Suppressor macrophage treated with lipopolysaccharide for 1 hour (primary cell): ENCODE measurements at regions not wholly inside any gene's neighbourhood (a gene's known extent, or its start where the extent isn't known, plus 50 kb on each side); places are given as distances from the start of the nearest gene placed in this dataset.
"Not testable (repeated sequence)": the region's sequence is repeated elsewhere in the genome, so short reads cannot be mapped to it uniquely, and the experiment has no call there.

Experiments used
- DNase-seq, 3 donors: peaks; one replicate each; pipeline ENCODE4 v3.0.0-alpha.2; 2020 to 2022

DNA sequence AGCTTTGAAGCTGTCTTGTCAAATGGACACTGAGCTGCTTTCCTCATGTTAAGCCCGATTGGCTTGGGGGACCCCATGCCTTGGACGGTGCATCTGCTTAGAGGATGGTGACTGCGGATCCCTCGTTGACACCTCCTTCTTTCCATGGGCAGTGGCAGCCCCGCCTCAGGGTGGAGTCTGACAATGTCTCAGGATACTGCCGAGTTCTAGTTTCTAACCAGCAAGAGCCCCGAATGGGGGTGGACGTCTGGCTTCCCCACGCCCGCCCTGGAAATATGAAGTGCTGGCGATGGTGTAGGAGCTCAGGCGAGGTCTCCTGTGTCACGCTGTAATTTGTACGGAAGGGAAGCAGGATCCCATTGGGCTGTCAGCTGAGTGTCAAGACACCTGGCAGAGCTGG, 106.2 kb upstream of the CTBP2 start:
- no peak for DNase-seq

DNA sequence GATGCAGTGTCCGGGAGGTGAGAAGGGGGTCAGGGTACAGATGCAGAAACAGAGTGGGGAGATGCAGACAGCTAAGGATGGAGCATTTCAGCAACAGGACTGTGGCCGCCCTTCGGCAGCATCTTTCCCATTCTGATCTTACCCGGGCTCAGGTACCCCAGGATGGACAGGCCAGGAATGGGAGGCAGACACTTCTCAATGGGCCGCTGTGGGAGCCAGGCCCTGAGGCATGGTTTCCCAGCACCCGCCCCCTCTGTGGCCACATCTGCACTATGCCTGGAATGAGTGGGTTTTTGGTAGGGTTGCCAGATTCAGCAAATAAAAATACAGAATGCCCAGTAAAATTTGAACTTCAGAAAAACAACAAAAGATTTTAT, 105.2 kb upstream of the CTBP2 start:
- DNase-seq, result no peak

DNA sequence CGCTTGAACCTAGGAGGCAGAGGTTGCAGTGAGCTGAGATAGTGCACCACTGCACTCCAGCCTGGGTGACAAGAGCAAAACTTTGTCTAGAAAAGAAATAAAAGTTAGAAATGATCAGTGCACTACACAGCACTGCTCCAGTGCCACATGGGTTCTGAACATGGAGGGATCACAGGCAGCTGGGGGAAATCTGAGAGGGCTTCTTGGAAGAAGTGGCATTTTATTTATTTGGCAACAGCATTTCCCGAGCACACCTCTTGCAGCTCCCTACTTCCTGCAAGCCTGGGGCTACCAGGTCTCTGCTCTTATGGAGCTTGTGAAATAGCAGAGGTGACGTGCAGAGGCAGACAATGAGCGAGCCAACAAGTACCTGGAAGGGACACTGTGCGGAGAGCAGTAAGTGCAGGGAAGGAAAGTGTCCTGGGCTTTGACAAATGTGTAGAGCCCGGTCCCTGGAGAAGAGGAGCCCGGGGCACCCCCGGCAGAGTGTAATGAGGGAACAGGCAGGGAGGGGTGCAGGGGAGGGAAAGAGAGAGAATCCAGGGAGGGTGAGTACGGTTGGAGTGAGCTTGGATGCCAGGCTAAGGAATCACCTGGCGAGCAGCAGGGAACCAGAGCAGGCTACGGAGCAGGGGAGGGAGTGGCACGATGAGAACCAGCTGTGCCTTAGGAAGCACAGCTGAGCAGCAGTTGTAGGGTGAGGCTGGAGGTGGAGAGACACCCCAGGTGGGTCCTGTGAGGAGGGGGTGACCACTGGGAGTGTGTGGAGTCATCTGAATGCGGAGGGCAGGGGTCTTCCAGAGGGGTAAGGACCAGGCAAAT, 104.6 kb upstream of the CTBP2 start:
- no peak for DNase-seq

DNA sequence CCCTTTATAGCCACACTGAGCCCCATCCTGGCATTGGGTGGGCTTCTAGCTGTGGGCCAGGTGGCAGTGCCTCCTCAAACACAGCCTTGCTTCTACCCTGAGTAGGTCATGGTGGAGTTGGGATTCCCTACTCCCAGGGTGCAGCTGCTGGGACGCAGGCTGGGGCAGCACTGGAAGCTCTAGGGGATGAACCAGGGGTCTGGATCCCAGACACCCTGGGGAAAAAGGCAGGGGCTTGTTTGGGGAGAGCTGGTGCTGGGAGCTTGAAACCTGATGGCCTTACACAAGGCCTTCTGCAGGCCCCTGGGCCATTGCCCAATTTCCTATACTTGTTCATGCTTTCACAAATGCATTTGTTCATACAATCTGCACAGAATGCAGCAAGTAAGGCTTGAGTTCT, 103.7 kb upstream of the CTBP2 start:
- no peak for DNase-seq

DNA sequence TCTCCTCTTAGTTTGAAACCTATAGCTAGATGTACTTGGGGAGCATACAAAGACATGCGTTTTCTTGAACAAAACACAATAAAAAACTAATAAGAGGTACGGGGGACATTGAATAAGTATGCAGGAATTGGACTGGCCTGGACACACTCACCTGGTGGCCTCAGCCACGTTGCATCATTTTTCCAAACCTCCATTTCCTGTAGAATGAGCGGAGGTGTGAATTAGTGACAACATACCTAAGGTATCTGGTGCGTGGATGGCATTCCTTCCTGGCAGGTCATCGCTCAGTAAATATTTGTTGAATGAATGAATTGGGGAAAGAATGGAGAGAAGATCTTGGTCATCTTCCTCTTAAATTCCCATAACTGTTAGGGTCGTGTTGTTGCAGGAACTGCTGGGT, 103.2 kb upstream of the CTBP2 start:
- DNase-seq, result no peak

DNA sequence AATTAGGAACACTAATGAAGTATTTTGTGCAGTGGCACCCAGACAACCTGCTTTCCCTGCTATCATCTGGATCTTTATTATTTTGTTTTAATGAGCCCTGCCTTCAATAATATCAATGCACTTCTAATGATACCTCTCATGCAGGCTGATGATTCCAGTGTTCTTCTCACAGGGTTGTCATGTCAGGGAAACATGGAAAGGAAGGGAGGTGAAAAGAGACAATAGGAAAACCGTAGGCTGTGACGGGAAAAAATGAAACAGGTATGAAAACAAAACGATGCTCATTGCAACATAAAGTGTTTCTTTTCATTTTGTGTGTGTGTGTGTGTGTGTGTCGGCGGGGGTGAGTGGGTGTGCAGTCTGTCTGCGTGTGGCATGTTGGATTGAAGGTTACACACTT, 102.6 kb upstream of the CTBP2 start:
- no peak for DNase-seq

DNA sequence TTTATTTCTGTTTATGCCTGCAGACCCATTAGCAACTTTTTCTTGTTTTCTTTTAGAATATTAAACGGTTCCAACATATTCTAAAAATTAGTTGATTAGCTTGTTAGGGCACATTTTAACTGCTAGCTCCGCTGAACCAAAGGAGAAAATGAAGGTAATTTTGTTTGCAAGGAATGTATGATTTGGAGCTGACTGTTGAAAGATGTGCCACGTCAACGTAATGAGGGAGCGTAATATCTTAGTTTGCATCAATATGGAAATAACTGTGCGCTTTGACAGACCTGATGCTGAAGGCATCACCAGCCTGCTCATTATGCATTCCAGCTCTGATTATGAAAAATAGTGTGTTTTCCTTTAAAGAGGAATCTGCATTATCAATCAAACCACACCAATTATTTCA, 102.0 kb upstream of the CTBP2 start:
- DNase-seq, result no peak

DNA sequence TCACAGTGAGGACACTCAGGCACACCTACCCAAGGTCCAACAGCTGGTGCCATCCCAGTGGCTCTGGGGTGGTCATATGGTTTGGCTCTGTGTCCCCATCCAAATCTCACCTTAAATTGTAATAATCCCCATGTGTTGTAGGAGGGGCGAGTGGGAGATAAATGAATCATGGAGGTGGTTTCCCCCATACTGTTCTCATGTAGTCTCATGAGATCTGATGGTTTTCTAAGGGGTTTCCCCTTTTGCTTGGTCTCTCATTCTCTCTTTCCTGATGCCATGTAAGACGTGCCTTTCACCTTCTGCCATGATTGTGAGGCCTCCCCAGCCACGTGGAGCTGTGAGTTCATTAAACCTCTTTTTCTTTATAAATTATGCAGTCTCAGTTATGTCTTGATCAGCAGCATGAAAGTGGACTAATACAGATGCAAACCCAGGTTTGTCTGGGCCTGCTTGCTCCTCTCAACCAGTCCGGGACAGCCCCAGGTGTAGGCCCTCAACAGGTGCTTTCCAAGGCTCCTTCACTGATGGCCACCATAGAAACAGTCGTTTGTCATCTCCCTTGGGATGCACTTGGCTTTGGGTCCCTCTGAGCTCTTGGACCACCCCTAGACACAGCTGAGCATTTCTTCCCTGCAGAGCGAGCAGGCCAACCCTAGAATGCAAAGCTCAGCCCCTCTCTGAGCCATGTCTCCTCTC, 101.3 kb upstream of the CTBP2 start:
- peak in 1 of 3 donors; percentile 1 for DNase-seq

DNA sequence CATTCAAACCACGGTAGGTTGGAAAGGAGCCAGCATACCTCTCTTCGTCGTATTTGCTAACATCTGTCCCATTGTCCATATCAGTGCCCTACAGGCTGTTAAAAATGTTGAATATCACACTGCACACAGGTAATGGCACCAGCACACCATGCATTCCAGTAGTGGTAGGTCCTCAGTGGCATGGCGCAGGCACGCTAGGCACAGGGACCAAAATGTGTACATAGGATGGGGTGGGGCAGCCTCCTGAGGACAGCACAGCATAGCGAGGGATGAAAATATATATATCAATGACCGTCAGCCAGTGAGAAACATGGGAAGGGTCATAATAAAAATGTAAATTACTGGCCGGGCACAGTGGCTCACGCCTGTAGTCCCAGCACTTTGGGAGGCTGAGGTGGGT, 99.9 kb upstream of the CTBP2 start:
- DNase-seq, result no peak

DNA sequence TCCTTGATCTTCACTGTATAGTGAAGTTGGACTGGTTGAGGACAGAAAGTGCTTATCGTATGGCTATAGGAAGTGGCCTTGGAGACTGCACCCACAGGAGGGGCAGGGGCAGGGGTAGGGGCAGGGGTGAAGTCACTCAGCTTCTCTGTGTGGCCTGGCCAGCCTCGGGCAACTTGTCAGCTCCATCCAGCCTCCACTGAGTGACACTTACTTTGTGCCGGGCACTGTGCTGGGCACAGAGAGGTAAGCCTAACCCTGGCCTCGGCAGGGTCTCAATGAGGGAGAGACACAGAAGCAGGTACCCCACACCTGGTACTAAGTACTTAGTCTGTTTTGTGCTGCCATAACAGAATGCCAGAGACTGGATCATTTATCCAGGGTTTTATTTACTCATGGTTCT, 99.3 kb upstream of the CTBP2 start:
- no peak for DNase-seq

DNA sequence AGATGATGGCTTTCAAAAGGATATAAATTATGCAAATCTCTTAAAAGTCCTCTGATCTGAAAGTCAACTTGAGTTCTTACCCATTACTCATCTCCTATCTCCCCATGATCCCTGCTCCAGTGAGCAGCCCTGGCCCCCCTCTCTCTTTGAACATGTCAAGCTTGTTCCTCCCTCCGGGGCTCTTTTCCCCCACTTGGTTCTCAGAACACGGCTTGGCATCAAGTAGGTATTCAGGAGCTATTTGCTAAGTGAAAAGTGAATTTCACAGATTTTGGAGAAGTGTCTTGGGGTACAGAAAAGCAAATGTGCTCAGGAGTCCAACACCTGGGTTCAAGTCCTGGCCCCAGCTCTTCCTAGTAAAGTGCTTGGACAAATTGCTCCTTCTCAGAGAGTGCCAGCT, 98.3 kb upstream of the CTBP2 start:
- DNase-seq, result no peak

DNA sequence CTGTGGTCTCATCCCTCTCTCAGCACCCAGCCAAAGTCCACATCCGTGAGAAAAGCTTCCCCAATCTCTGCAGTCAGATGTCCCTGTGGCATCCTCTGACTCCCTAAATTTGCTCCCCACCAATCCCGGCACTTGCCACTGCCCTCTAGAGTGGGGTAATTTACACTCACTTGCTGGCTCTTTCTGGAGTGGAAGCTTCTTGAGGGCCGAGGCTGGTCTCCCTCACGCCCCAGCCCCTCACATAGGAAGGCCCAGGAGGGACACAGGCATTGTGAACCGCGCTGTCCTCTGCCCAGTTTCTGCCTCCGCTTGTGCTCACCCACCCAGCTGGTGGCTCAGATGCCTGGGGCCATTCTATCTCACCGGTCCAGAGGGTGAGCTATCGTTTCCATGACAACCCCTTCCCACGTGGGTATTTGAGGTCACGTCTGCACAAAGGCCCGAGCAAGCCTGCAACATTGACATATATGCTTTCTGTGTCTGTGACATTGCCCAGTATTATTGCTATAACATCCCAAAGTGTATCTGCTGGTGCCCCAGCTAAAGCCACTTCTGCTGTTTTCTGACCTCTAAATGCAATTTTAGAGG, 97.3 kb upstream of the CTBP2 start:
- DNase-seq, result no peak

DNA sequence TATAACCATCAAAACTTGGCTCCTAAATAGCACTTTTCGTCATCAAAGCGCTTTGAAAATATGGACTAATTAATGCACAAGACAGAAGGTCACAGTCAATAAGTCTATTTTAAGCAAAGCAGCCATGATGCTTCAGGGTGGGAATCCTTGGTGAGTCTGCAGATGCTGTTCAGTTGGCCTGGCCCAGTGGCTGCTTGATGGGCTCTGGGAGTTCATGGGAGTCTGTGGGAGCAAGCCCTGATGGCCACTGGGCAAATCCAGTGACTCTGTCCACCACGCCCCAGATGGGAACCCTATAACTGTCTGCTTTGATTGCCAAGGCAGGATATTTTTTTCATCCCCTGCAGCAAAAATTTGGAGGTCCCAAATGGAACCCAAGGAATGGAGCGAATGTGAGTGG, 95.7 kb upstream of the CTBP2 start:
- DNase-seq, result no peak

DNA sequence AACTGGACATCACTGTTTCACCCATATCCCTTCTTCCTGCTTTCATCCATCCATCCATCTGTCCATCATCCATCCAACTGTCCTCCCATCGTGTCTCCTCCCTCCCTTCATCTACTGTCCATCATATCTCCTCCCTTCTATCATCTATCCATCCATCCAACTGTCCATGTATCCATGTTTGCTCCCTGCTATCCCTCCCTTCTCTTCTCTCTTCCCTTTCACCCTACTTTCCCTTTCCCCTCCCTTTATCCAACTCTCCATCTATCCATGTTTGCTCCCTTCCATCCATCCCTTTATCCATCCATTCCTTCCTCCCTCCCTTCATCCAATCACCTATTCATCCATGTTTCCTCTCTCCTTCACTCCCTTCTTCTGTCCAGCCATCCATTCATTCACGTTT, 92.6 kb upstream of the CTBP2 start:
- DNase-seq, result no peak

DNA sequence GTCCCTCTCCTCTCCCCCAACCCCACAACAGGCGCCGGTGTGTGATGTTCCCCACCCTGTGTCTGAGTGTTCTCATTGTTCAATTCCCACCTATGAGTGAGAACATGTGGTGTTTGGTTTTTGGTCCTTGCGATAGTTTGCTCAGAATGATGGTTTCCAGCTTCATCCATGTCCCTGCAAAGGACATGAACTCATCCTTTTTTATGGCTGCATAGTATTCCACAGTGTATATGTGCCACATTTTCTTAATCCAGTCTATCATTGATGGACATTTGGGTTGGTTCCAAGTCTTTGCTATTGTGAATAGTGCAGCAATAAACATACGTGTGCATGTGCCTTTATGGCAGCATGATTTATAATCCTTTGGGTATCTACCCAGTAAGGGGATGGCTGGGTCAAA, 90.5 kb upstream of the CTBP2 start:
- not testable (repeated sequence) for DNase-seq

DNA sequence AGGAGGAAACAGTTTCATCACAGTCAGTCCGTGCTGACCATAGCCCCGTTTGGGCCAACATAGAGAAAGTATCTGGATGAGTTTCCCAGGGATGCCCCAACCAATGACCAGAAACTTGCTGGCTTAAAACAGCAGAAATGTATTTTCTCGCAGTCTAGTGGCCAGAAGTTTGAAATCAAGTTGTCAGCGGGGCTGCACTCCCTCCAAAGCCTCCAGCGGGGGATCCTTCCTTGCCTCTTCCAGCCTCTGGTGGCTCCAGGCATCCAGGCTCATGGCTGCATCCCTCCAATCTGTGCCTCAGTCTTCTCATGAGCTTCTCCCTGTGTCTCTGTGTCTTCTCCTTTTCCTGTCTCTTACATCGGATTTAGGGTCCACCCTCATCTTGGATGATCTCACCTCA, 89.6 kb upstream of the CTBP2 start:
- no peak for DNase-seq

DNA sequence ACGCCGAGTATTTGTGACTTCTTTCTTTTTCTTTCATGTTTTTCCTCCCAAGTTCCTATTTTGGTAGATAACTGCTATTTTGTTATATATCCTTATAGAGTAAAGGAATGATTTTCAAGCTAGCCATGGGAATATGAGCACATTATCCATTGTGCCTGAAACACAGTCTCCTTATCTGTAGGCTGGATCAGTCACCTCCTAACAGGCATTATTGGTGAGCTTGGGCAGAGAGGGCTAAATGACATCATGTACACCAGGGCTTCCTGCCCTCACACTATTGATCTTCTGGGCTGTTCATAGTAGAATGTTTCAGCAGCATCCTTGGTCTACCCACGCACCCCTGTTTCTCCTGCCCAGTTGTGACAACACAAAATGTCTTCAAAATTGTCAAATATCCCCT, 88.1 kb upstream of the CTBP2 start:
- DNase-seq, result no peak

DNA sequence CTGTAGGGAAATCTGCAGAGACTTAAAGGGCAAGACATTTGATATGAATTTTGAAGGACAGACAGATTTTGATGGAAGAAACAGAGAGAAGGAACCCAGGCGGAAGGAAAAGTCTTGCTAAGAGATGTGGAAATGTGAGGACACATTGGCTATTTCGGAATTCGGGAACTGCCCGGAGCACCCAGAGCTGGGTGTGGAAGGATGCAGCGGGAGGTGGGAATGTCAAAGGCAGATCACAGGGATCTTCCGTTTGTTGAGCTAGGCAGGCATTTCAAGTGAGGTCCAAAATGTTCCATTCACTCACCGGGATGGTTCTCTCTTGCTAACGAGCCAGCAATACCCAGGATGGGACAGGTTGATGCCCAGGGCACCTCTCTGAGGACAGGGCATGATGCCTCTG, 87.2 kb upstream of the CTBP2 start:
- no peak for DNase-seq

DNA sequence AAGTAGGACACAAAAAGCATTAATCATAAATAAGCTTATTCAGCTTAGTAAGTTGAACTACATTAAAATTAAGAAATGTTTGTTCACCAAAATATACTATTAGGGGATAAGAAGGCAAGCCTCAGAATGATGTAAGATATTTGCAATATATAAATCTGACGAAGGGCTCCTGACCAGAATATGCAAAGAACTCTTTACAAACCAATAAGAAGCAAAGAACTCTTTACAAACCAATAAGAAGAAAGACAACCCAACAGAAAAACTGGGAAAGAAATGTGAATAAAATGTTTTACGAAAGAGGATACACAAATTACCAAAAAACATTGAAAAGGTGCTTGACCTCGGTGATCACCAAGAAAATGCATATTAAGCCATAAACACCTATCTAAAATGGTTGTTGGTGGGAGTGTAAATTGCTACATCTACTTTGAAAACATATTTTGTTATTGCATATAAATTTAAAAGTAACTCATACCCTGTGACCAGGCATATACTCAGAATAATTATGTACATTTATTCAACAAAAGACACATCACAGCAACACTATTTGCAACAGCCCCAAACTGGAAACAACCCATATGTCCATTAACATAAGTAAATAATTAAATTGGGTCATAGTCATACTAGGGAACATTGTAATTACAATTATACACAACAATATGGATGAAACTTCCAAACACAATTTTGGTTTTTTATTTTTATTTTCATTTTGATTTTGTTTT, 83.3 kb upstream of the CTBP2 start:
- no peak for DNase-seq

DNA sequence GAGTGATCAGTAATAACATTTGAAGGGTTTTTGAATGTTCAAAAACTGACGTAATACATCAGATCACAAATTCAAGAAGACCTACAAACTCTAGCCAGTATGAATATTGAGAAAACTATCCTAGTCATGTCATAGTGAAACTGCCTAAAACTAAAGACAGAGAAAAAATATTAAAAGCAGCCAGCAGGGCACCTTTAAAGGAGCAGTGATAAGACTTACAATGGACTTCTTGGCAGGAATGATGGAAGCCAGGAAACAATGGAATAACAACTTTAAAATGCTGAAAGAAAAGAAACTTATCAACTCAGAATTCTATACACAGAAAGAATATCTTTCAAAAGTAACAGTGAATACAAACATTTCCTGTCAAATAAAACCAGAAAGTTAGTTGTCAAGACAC, 78.3 kb upstream of the CTBP2 start:
- no peak for DNase-seq

DNA sequence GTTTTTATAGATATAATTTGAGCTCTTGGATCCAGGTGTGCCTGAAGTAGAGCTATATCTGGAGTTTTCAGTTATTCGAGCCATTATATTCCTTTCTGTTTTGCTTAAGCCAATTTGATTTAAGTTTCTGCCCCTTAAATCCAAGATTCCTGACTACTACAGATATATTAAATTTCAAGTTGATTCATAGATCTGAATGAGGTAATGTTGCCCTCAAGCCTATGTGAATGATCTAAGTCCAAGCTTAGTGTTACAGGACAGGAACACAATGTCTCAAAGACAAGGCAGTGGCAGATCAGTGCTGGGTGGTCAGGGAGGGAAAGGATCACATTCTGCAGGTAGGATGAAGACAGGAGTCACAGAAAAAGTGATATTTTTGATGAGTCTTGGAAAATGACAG, 75.7 kb upstream of the CTBP2 start:
- DNase-seq, result no peak

DNA sequence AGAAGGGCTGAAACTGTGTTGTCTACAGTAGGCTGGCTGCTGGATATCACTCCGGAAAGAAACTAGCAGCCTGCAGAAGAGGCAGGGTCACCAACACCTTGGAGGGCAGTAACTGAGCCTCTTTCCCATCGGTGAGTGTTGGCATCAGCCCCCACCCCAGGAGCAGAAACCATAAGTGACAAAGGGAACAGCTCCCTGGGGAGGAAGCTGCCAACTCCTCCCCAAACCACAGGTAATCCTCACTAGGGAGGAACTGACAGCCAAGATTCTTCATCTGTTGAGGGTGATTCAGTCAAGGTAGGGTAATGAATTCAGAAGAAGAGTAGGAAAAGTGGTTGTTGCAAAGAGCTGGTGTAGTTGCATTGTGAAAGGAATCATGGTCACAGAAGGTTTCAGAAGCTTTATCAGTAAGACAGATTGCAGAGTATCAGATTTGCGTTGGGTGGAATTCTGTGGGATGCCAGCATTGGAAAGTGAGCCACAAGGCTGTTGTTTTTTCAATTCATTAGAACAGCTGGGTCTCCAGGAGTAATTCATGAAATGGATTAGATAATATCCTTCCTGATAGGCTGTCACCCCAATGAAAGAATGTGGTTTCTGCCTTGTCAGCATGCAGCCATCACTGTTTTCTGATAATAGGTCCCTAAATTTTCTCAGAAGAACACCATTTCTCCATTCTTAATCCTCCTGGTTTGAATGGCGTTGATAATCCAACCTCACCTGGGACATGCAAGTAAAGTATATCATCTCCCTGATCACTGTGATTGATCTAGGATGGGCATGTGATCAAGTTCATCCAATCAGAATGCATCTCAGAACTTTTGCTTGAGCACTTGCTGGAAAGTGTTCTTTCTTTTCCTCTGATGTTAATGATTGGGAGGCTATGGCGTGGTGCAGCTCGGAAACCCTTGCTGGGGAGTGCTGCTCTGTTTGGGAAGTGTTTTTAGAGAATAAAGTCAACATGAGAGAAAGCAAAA, 75.0 kb upstream of the CTBP2 start:
- no peak for DNase-seq

DNA sequence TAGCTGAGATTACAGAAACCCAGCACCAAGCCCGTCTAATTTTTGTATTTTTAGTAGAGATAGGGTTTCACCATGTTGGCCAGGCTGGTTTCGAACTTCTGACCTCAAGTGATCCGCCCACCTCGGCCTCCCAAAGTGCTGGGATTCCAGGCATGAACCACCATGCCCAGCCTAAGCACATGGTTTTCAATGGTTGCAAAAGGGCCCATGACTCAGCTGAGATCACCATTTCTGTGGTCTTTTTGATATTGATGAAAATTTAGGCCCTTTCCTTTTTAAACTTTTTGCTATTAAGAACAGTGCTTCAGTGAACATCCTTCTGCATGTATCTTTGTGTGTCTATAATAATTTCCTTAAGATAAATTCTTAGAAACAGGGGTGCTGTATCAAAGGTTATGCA, 74.2 kb upstream of the CTBP2 start:
- DNase-seq, result not testable (repeated sequence)
